Right hindlimb (tissue), 1 donor: ENCODE measurements at regions not wholly inside any gene's neighbourhood (a gene's known extent, or its start where the extent isn't known, plus 50 kb on each side); places are given as distances from the start of the nearest gene placed in this dataset.
A peak's percentile ranks its signal among the peaks of the same experiment; 100 is the strongest.
"Not testable (repeated sequence)": the region's sequence is repeated elsewhere in the genome, so short reads cannot be mapped to it uniquely, and the experiment has no call there.

Source experiments
- DNase-seq: peaks from one replicate; pipeline ENCODE4 v3.0.0-alpha.2; 2018

GRCh38 chr10:21405981-21406380 lies 119.5 kb downstream of the SKIDA1 start:
- no peak for DNase-seq

DNA sequence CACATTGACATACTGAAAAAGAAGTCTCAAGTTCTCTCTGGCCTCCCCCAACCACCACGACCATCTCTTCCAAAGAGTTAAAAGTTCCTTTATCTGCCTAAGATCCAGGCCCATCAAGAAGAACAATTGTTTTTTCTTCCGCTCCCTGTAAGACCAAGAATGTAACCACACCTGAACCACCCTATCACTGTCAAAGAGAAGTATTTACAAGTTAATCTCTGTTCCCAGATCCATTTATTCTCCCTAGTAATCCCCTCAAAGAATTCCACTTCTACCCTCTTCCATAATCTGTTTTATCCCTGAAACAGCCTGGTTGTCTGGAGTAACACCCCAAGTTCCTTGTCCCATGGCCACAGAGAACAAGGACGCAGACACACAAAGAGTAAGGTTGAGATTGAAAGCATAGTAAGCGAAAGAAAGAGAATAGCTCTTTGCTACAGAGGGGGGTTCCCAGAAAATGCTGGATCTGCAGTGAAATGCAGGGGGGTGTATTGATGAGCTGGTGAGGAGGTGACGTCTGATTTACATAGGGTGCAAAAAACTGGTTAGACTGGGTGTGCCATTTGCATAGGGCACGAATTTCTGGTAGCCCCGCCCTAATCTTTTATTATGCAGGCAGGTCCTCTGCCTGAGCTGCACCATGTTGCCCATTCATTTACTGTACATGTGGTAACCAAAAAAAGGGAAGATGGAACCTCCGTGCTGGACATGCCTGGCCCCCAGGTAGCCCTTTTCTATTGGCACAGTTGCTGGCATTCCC lies 122.0 kb downstream of the SKIDA1 start:
- DNase-seq, result no peak

GRCh38 chr10:21402606-21403083 lies 122.8 kb downstream of the SKIDA1 start:
- DNase-seq, result peak; percentile 29

GRCh38 chr10:21401196-21401595 lies 124.3 kb downstream of the SKIDA1 start:
- no peak for DNase-seq

DNA sequence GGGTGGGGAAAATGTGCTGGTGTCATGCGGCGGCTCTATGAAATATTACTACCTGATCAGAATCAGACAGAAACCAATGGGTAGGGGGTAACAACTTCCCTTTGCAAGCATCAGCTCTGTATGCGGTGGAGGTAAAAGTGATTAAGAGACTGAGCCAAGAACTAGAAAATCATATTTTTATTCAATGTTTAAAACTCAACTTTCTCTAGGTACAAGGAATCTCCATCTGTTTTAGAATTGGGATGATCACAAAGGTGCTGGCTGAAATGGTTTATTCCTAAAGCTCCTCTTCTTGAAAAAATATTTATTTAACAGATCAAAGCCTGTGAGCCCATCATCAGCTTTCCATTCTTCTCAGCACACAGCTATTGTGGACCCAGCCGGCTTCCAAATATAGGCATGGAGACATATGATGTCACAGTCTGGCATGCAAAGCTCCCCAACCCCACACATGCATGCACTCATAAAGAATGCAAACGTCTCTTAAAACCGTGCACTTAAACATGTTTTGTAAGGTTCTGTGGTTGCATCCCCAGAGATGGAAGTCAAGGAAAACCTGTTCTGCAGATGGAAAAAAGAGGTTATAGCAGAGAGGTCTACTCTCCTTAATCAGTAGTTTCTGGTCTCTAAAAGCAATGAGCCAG lies 126.0 kb downstream of the SKIDA1 start:
- DNase-seq, result peak; percentile 89

DNA sequence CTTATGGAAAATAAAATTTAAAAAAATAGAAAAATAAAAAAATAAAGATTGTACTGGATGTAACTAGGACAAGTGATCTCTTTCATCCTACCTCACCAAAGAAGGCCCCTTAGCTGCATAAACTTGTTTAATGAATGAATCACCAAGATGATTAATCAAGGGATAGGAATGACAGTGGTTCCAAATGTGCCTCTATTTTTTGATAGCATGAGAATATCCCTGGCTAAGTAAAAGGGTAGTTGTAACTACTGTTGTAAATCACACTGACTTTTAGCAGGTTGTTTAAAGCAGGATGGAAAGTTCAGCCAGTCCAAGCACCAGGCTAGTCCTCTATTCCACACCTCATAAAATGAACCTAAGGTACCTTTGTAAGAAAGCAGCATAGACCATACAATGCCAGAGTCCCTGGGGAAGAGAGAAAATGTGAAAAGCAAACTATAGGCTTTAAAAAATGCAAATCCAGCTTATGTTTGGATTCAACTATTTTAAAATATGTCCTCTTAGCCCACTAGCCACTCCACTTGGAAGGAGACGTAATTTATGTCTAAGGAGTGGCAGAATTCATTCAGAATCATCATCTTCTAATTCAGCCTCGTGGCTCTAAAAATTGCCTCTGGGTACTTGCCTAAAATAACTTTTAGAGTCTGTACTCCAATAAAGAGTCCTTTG lies 126.8 kb downstream of the SKIDA1 start:
- no peak for DNase-seq

DNA sequence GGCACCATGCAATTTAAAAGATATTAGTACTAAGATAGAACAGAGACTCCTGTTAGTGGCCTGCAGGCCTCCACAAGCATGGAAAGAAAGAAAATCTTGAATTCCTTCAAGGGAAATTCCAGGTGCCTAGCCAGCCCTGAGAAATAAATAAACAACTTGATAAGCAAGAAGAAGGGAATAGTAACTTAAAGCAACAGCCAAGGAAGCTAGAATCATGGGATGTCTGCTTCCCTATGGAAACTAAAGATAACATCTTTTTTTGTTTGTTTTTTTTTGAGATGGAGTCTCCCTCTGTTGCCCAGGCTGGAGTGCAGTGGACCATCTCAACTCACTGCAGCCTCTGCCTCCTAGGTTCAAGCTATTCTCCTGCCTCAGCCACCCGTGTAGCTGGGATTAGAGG lies 128.6 kb downstream of the SKIDA1 start:
- no peak for DNase-seq

DNA sequence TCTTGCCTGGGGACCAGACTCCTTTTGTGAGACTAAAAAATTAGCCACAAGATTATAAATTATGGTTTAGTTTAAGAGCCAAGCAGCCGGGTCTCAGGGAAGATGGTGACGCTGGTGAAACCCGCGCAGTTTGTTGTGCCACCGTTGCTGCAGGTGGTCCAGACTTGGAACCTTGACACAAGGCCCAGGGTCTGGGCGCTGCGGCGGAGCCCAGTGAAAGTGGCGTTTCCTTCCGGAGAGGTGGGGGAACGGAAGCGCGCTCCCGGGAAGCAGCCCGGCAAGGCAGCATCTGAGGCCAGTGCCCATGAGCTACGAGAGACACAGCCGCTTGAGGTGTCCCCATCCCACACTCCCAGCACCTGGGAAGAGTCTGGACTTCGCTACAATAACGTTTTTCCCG lies 131.6 kb downstream of the SKIDA1 start:
- DNase-seq, result no peak

- DNase-seq, result no peak
Measured at GRCh38 chr10:21388589-21388988, 136.9 kb downstream of the SKIDA1 start.

GRCh38 chr10:21387868-21388267 lies 137.6 kb downstream of the SKIDA1 start:
- DNase-seq, result no peak

DNA sequence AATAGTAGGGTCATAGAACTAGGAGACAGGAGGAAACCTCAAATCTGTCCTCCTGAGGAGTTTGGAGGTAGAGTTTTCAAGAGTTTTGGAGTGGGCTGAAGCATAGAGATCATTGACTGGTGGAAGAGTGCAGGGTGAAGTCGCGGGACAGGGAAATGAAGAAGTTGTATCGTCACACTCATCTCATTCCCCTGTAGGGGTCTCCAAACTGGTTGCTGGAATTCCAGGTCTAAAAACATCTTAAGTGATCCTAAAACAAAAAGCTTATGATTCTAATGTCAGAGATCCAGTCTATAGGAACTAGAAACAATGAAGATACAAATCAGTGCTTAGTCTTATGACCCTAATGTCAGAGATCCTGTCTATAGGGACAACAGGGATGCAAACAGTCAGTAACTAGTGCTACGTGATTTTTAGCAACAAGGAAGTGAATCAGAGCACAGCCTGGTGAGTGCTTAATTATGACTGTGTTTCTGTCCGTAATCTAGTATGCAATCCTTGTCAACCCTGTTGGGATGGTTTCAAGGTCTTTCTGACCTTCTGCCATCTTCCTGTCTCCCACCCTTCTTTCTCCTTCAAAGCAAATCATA lies 139.4 kb downstream of the SKIDA1 start:
- no peak for DNase-seq

DNA sequence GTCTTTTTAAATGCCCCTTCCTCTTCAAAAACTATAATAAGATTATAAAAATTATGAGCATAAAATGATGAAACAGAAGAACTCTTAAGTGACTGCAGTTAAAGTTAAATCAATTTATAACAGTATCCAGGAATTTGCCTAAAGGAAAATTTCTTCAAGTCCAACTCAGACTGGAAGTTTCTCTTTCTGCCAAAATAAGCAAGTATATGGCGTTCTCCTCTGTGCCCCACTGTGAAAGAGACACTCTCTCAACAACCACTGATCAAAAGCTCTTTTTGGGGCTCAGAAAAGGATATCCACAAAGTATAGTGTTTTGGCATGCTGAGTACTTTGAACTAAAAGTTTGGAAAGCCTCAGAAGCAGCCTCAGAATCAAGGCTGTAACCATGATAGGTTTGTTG lies 139.9 kb downstream of the SKIDA1 start:
- DNase-seq, result no peak

DNA sequence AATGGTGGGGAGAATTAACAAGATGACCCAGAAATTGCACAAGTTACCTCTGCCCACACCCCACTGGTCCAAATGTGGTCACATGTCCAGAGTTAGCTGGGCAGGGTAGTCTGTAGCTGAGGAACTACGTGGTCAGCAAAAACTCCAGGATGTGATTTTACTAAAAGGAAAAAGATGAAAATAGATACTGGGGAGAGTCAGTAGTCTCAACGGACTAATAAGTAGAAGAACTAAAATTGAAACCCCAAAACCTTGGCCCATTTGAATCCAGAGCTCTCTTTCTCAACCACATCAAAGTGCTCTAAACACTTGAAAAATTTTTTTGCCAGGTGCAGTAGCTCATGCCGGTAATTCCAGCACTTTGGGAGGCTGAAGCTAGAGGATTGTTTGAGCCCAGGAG lies 146.3 kb downstream of the SKIDA1 start:
- DNase-seq, result no peak

- DNase-seq, result not testable (repeated sequence)
Measured at GRCh38 chr10:21375274-21375673, 150.2 kb downstream of the SKIDA1 start.

DNA sequence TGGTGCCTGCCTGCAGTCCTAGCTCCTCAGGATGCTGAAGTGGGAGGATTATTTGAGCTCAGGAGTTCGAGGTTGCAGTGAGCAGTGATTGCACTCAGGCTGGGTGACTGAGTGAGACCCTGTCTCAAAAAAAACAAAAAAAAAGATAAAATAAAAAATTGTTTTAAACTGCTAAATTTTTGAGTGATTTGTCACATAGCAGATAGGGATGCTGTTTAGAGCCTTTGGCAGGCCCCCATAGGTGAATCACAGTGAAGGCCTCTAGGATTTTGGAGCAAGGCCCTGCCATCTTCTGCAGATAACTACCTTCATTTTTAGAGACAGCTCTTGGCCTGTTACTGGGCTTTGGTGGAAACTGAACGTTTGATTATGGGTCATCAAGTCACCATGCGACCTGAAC lies 151.6 kb downstream of the SKIDA1 start:
- DNase-seq, result not testable (repeated sequence)

DNA sequence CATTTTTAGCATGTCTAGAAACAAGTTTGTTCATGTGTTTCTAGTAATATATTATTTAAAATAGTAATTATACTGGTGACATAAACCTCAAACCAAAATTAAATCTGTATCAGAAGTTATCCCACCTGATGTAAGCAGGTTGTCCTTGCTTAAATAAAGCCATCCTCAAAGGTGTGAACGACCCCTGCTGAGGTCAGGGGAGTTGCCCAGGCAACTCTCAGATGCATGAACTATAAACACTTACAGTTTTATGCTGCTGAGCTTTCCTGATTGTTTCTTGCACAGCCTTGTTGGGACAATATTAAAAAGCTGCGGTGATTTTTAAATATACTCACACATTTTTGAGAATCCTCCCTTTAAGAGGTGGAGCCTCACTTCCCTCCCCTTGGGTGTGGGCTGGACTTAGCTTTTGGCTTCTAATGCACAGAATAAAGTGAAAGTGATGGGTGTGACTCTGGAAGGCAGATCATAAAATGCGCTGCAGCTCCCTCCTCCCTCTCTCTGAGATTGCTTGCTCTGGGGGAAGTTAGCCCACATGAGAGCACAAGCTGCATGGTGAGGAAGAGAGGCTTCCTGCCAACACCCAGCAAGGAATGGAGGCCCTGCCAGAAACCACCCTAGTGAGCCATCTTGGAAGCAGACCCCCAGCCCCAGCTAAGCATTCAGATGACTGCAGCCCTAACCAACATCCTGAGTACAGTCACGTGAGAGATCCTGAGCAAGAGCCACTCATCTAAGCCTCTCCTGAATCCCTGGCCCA lies 152.7 kb downstream of the SKIDA1 start:
- DNase-seq, result peak; percentile 83

- no peak for DNase-seq
Measured at GRCh38 chr10:21369697-21370096, 155.8 kb downstream of the SKIDA1 start.

DNA sequence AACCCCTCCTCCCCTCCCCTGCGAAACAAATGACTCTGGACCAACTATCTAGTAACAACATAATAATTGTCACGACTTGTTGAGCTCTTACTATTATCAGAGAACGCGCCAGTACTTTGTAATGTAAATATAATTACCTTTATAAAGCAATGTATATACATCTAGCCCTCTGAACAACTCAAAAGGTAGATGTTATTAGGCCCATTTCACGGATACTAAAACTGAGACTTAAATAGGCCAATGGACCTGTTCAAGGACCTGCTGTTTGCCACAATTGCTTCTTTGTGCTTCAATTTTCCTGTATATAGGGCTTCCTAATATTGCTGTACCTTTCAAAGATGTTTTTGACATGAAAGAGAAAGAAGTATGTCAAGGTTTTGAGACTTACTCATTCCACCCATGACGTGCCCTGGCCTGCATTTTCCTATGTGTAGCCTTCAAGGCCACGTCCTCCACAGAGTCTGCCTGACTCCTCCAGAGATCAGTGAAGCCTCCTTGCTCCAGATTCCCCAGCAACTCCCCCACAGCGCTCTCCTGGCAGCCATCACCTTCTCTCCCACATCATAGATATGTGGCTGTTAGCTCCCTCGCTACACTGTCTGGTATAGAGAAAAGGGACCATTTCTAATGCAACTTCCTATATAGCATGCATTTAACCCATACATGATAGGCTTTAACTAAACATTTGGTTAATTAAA lies 156.6 kb downstream of the SKIDA1 start:
- DNase-seq, result no peak

DNA sequence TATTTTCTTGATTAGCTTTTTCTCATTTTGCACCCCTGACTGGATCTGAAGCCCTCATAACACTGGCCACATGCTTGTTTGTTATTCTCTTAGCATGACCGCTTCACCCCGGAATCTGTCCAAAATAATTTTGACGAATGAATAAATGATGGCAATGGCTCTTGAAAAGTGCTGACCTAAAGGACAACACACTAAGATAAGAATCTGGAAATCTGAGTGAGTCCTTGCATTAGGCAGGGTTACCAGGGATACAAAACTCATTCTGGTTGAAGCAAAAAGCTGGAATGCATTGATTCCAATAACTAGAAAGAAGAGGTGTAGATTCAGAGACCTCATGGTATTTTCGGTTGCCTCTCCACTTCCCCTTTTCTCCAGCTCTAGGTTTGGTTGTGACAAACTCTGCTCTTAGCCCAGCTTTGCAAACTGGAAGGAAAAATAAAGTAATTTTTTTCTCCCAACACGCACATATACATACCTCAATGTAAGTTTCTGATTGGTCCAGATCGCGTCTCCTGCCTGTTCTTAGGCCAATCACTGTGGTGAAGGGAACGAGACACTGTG lies 157.4 kb downstream of the SKIDA1 start:
- DNase-seq, result no peak

- DNase-seq, result not testable (repeated sequence)
Measured at GRCh38 chr10:21366108-21366507, 159.4 kb downstream of the SKIDA1 start.

- DNase-seq, result peak; percentile 52
Measured at GRCh38 chr10:21364196-21365114, 161.0 kb downstream of the SKIDA1 start.
